GM13976 (cell line): ENCODE measurements at regions not wholly inside any gene's neighbourhood (a gene's known extent, or its start where the extent isn't known, plus 50 kb on each side); places are given as distances from the start of the nearest gene placed in this dataset.
"Not testable (repeated sequence)": the region's sequence is repeated elsewhere in the genome, so short reads cannot be mapped to it uniquely, and the experiment has no call there.

Source experiments
- DNase-seq: peaks from one replicate; pipeline ENCODE4 v3.0.0; 2012; ENCODE audit warnings: low spot score
- in situ Hi-C: fragments of 300-500 bp; cut with MboI; formaldehyde crosslinking; loops from one replicate; pipeline ENCODE4 v1.12.0; 2022; ENCODE audit warnings: low sequenced_read_pairs, mixed read lengths, inconsistent platforms; ENCODE audit not compliant: unreplicated experiment
- TF ChIP-seq, protein P1 (sequence below): IDR thresholded peaks from 2 replicates; pipeline ENCODE4 v1.5.1; 2012; ENCODE audit warnings: borderline replicate concordance, mild to moderate bottlenecking; ENCODE audit not compliant: insufficient read depth; ENCODE audit errors: extremely low read depth, missing control alignments, control extremely low read depth

DNA sequence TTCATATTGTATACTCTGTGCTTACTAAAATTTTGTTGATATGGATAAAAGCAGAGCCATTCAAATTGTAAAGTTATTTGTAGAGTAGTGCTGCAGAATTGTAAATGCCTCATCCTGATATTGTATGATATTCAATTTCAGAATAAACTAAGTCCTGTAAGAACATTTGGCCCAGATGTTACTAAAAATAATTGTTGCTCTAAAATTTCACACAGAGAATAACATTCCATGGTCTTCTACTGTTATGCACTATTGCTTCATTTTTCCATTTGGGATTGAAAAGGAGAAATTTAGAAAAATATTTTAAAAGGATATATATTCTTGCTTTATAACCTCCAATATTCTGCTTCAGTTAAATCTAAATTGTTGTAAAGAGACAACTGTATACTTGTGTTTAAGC lies 195.6 kb downstream of the LARP7 start:
- TF ChIP-seq, protein P1, sequence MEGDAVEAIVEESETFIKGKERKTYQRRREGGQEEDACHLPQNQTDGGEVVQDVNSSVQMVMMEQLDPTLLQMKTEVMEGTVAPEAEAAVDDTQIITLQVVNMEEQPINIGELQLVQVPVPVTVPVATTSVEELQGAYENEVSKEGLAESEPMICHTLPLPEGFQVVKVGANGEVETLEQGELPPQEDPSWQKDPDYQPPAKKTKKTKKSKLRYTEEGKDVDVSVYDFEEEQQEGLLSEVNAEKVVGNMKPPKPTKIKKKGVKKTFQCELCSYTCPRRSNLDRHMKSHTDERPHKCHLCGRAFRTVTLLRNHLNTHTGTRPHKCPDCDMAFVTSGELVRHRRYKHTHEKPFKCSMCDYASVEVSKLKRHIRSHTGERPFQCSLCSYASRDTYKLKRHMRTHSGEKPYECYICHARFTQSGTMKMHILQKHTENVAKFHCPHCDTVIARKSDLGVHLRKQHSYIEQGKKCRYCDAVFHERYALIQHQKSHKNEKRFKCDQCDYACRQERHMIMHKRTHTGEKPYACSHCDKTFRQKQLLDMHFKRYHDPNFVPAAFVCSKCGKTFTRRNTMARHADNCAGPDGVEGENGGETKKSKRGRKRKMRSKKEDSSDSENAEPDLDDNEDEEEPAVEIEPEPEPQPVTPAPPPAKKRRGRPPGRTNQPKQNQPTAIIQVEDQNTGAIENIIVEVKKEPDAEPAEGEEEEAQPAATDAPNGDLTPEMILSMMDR = no peak
- DNase-seq = no peak
- in situ Hi-C loops = no loop called here

DNA sequence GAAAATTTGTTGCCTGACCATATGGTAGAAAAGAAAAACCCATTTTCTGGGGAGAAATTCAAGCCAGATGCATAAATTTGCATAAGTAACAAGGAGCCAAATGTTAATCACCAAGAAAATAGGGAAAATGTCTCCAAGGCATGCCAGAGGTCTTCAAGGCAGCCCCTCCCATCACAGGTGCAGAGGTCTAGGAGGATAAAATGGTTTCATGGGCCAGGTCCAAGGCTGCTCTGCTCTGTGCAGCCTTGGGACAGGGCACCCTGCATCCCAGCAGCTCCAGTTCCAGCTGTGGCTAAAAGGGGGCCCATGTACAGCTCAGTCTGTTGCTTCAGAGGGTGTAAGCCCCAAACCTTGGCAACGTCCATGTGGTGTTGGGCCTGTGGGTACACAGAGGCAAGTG lies 200.0 kb downstream of the LARP7 start:
- no peak for DNase-seq
- in situ Hi-C loops = no loop called here

DNA sequence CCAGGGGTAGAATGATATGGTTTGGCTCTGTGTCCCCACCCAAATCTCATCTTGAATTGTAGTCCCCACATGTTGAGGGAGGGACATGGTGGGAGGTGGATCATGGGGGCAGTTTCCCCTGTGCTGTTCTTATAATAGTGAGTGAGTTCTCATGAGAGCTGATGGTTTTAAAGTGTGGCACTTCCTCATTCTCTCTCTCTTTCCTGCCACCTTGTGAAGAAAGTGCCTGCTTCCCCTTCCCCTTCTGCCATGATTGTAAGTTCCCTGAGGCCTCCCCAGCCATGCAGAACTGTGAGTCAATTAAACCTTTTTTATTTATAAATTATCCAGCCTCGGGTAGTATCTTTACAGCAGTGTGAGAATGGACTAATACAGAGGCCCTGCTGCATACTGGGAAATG lies 201.1 kb downstream of the LARP7 start:
- in situ Hi-C loops, DNase-seq: not testable (repeated sequence)

More for the DNA sequence above, 200.0 kb downstream of the LARP7 start:
- TF ChIP-seq, protein P1 = no peak

GRCh38 chr4:112840061-112840460 lies 203.1 kb downstream of the LARP7 start:
- in situ Hi-C loops = no loop called here
- TF ChIP-seq, protein P1 = no peak
- DNase-seq = no peak

DNA sequence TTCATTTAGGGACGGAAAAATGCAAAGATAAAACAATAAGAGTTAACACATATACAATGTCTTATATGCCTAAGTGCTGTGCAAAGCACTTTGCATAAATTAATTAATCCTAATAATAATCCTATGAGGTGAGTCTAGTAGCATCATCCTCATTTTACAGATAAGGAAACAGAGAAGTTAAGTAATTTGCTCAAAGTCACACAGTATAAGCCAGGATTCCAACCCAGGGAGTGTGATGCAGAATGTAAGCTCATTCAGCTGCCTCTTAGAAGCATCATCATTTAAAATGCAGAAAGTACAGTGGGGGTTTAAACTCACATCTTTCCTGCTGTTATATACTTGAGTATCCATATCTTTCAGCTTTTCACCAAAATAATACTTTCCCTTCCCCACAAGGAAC lies 203.7 kb downstream of the LARP7 start:
- TF ChIP-seq, protein P1 = no peak
- no peak for DNase-seq
- in situ Hi-C loops = no loop called here

GRCh38 chr4:112842513-112842912 lies 205.6 kb downstream of the LARP7 start:
- in situ Hi-C loops = no loop called here
- TF ChIP-seq, protein P1 = no peak
- no peak for DNase-seq

GRCh38 chr4:112845386-112845785 lies 204.1 kb upstream of the ANK2 start:
- TF ChIP-seq, protein P1 = no peak
- DNase-seq = no peak
- in situ Hi-C loops = no loop called here
